ENCODE measurements at regions not wholly inside any gene's neighbourhood (a gene's known extent, or its start where the extent isn't known, plus 50 kb on each side); places are given as distances from the start of the nearest gene placed in this dataset.

DNA sequence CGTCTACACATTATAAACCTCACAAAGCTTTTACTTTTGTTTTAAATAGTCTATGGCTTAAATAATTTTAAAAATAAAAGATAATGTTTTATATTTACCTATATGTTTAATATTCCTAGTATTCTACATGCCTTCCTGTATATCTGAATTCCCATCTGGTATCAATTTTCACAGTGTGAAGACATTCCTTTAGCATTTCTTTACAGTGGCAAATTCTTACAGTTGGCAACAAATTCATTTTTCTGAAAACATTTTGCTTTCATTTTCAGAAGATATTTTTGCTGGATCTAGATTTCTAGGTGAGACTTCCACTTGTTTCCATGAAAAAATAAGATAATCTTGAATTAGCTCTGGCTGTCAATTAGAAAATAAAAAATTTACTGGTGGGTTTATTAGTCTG lies 471.4 kb upstream of the NAALADL2 start:
- no peak overlapping the region for H2AFZ ChIP-seq (ENCODE audit: insufficient read depth, low read depth, low read length, poor library complexity, severe bottlenecking)
- Mint-ChIP-seq H3K27me3 (ENCODE audit: low read depth in 3 of 3) (no peaks in the 10 kb centered on the region), H3K27ac (no peak overlapping the region), H3K4me1 (no peaks in the 10 kb centered on the region), H3K4me3 (no peak overlapping the region), H3K36me3 (no peaks in the 10 kb centered on the region), H3K9me3 (peaks cover 3 to 21% (median 7%) of the 10 kb centered on the region in 7 donors)
- no peaks in the 10 kb centered on the region for H3K27me3 ChIP-seq (ENCODE audit: control insufficient read depth in 2 of 2, insufficient read depth in 2 of 2, low read length in 2 of 2)
- DNase-seq, result no peak
- no peak overlapping the region for H3K27ac ChIP-seq (ENCODE audit: low read depth in 1 of 2, low read length in 2 of 2)
- no peaks in the 10 kb centered on the region for H3K79me2 ChIP-seq (ENCODE audit: insufficient read depth, low read length)
- H4K20me1 ChIP-seq (ENCODE audit: insufficient read depth, low read length), result no peaks in the 10 kb centered on the region
- H3K4me2 ChIP-seq (replicated peaks; ENCODE audit: extremely low read depth, low read length, poor library complexity, severe bottlenecking), result no peak overlapping the region
- intact Hi-C loops (cut with micrococcal nuclease), result no loop called here
- H3K9ac ChIP-seq (ENCODE audit: insufficient read depth, low read length, poor library complexity, severe bottlenecking), result no peak overlapping the region
- no peak overlapping the region for H3K4me3 ChIP-seq (replicated peaks in 1 of 3; ENCODE audit: low read depth in 2 of 3, low read length in 3 of 3)
- H3K36me3 ChIP-seq (replicated peaks in 1 of 2; ENCODE audit: control insufficient read depth in 1 of 2, insufficient read depth in 2 of 2, low read length in 2 of 2), result no peaks in the 10 kb centered on the region
- TF ChIP-seq, protein P1, sequence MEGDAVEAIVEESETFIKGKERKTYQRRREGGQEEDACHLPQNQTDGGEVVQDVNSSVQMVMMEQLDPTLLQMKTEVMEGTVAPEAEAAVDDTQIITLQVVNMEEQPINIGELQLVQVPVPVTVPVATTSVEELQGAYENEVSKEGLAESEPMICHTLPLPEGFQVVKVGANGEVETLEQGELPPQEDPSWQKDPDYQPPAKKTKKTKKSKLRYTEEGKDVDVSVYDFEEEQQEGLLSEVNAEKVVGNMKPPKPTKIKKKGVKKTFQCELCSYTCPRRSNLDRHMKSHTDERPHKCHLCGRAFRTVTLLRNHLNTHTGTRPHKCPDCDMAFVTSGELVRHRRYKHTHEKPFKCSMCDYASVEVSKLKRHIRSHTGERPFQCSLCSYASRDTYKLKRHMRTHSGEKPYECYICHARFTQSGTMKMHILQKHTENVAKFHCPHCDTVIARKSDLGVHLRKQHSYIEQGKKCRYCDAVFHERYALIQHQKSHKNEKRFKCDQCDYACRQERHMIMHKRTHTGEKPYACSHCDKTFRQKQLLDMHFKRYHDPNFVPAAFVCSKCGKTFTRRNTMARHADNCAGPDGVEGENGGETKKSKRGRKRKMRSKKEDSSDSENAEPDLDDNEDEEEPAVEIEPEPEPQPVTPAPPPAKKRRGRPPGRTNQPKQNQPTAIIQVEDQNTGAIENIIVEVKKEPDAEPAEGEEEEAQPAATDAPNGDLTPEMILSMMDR (IDR thresholded peaks at IDR 0.05), result no peak
- H3K9me3 ChIP-seq (replicated peaks in 1 of 2; ENCODE audit: control insufficient read depth in 1 of 2, insufficient read depth in 1 of 2, low read length in 2 of 2), result no peaks in the 10 kb centered on the region
- no peaks in the 10 kb centered on the region for H3K4me1 ChIP-seq (ENCODE audit: control insufficient read depth in 1 of 2, insufficient read depth in 2 of 2, low read length in 2 of 2)
- WGBS (ENCODE audit: insufficient coverage), result no CpG with 5 or more reads among the region's 1 CpG

DNA sequence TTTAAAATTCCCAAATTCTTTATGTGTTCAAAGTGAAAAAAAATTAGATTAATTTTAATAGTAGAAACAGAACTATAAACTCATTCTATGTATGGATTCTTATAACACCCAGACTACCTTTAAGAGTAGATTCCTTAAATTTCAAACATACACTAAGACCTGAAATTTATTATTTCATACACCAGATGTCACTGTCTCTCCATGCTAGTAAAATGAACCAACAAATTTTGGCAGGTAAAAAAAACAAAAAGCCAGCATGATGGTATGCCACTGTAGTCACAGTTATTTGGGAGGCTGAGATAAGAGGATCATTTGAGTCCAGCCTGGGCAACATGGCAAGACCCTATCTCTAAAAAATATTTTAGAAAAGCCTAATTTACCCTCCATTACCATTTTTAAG lies 461.3 kb upstream of the NAALADL2 start:
- DNase-seq, result peak; percentile 13 to 34 (median 18)
- peaks cover 3% of the 10 kb centered on the region for H3K4me1 Mint-ChIP-seq
- H2AFZ ChIP-seq (ENCODE audit: insufficient read depth, low read depth, low read length, poor library complexity, severe bottlenecking), result no peak overlapping the region
- H3K36me3 Mint-ChIP-seq, result no peaks in the 10 kb centered on the region
- no peaks in the 10 kb centered on the region for H3K27me3 Mint-ChIP-seq (ENCODE audit: low read depth in 3 of 3)
- no peak overlapping the region for H3K4me3 Mint-ChIP-seq
- H3K9me3 ChIP-seq (replicated peaks in 1 of 2; ENCODE audit: control insufficient read depth in 1 of 2, insufficient read depth in 1 of 2, low read length in 2 of 2), result no peaks in the 10 kb centered on the region
- no peak overlapping the region for H3K4me3 ChIP-seq (replicated peaks in 1 of 3; ENCODE audit: low read depth in 2 of 3, low read length in 3 of 3)
- intact Hi-C loops (cut with micrococcal nuclease), result no loop called here
- H3K79me2 ChIP-seq (ENCODE audit: insufficient read depth, low read length), result no peaks in the 10 kb centered on the region
- no peaks in the 10 kb centered on the region for H3K36me3 ChIP-seq (replicated peaks in 1 of 2; ENCODE audit: control insufficient read depth in 1 of 2, insufficient read depth in 2 of 2, low read length in 2 of 2)
- H3K27ac Mint-ChIP-seq, result no peak overlapping the region
- H3K27ac ChIP-seq (ENCODE audit: low read depth in 1 of 2, low read length in 2 of 2), result no peak overlapping the region
- H4K20me1 ChIP-seq (ENCODE audit: insufficient read depth, low read length), result no peaks in the 10 kb centered on the region
- H3K9ac ChIP-seq (ENCODE audit: insufficient read depth, low read length, poor library complexity, severe bottlenecking), result no peak overlapping the region
- H3K27me3 ChIP-seq (ENCODE audit: control insufficient read depth in 2 of 2, insufficient read depth in 2 of 2, low read length in 2 of 2), result no peaks in the 10 kb centered on the region
- peaks cover 0 to 10% (median 3%) of the 10 kb centered on the region in 7 donors for H3K9me3 Mint-ChIP-seq
- H3K4me2 ChIP-seq (replicated peaks; ENCODE audit: extremely low read depth, low read length, poor library complexity, severe bottlenecking), result no peak overlapping the region
- H3K4me1 ChIP-seq (ENCODE audit: control insufficient read depth in 1 of 2, insufficient read depth in 2 of 2, low read length in 2 of 2), result no peaks in the 10 kb centered on the region
- TF ChIP-seq, protein P1 (IDR thresholded peaks at IDR 0.05), result peak; percentile 58
